Upper lobe of left lung (tissue), 6 donors: ENCODE measurements at regions not wholly inside any gene's neighbourhood (a gene's known extent, or its start where the extent isn't known, plus 50 kb on each side); places are given as distances from the start of the nearest gene placed in this dataset.
A peak's percentile ranks its signal among the peaks of the same experiment; 100 is the strongest.

Source experiments
- ATAC-seq, 2 donors: fragments of 200-7000 bp; cut with Tn5 transposase; one replicate each; pipeline ENCODE4 v1.9.1; 2022; ENCODE audit warnings: mild to moderate bottlenecking in 2 of 2, moderate library complexity in 2 of 2; ENCODE audit not compliant: low FRiP score in 2 of 2
- DNase-seq, 2 donors: peaks; one replicate each; pipeline ENCODE4 v3.0.0-alpha.2; 2019 to 2020
- H3K27ac ChIP-seq, 4 donors: fragments of 200-600 bp; sonication (generic); one replicate each; pipeline ENCODE4 v1.5.1; 2016 to 2019
- H3K27me3 ChIP-seq, 4 donors: fragments of 200-600 bp; sonication (generic); one replicate each; pipeline ENCODE4 v1.5.1; 2017 to 2019
- H3K36me3 ChIP-seq, 4 donors: fragments of 200-600 bp; sonication (generic); one replicate each; pipeline ENCODE4 v1.5.1; 2016 to 2019
- H3K4me1 ChIP-seq, 4 donors: fragments of 200-600 bp; sonication (generic); one replicate each; pipeline ENCODE4 v1.5.1; 2018 to 2019
- H3K4me3 ChIP-seq, 4 donors: fragments of 200-600 bp; sonication (generic); one replicate each; pipeline ENCODE4 v1.5.1; 2017 to 2019; ENCODE audit warnings: mild to moderate bottlenecking in 2 of 4, moderate library complexity in 1 of 4
- H3K9me3 ChIP-seq, 4 donors: fragments of 200-600 bp; sonication (generic); one replicate each; pipeline ENCODE4 v1.5.1; 2018 to 2019
- EP300 ChIP-seq, 4 donors: sonication (generic); formaldehyde crosslinking; IDR thresholded peaks; one replicate each; pipeline ENCODE4 v1.5.1; 2017; ENCODE audit warnings: antibody characterized with exemption in 4 of 4, control low read depth in 2 of 4
- POLR2A ChIP-seq, 4 donors: fragments of 450-650 bp; IDR thresholded peaks; one replicate each; pipeline ENCODE4 v1.5.1; 2016 to 2017; ENCODE audit warnings: antibody characterized with exemption in 4 of 4, mild to moderate bottlenecking in 2 of 4
- POLR2AphosphoS5 ChIP-seq, 2 donors: sonication (generic); formaldehyde crosslinking; IDR thresholded peaks; one replicate each; pipeline ENCODE4 v1.5.1; 2017; ENCODE audit warnings: antibody characterized with exemption in 2 of 2
- WGBS, 2 donors: methylation state at CpG; one replicate each; pipeline ENCODE4 v1.1.5; 2017 to 2018; 5-methylcytosine and 5-hydroxymethylcytosine counted together
- TF ChIP-seq, protein P1 (sequence below), 6 experiments: fragments of 450-650 bp in 4 of 6; fragments of 200-600 bp in 2 of 6; sonication (generic) in 2 of 6; IDR thresholded peaks; one replicate each; pipeline ENCODE4 v1.5.1; 2016 to 2019; ENCODE audit warnings: antibody characterized with exemption in 6 of 6
- donor health status: DM: no; HTN: no; CAD: no; lungs with moderate emphysema.
- donor health status: DM: no; HTN: yes; CAD: no; lungs with severe emphysema.

DNA sequence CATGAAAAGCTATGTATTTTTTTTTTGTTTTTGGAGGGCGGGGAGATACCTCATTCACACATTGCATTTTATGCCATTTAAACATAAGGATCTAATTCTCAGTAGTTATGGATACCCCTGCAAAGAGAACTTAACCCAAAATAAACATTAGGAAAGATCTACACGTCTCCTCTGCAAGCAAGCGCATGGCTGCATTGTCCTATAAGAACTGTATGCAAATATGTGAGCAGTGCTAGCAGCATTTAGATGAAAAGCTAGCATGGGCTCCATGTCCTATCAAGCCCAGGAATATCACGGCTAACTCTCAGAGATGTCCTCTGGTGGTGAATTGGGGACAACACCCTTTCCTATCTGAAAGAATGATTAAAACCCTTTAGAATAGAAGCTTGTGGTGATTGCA, 292.8 kb downstream of the MEX3B start:
- TF ChIP-seq, protein P1, sequence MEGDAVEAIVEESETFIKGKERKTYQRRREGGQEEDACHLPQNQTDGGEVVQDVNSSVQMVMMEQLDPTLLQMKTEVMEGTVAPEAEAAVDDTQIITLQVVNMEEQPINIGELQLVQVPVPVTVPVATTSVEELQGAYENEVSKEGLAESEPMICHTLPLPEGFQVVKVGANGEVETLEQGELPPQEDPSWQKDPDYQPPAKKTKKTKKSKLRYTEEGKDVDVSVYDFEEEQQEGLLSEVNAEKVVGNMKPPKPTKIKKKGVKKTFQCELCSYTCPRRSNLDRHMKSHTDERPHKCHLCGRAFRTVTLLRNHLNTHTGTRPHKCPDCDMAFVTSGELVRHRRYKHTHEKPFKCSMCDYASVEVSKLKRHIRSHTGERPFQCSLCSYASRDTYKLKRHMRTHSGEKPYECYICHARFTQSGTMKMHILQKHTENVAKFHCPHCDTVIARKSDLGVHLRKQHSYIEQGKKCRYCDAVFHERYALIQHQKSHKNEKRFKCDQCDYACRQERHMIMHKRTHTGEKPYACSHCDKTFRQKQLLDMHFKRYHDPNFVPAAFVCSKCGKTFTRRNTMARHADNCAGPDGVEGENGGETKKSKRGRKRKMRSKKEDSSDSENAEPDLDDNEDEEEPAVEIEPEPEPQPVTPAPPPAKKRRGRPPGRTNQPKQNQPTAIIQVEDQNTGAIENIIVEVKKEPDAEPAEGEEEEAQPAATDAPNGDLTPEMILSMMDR (IDR thresholded peaks at IDR 0.05), result no peak
- TF ChIP-seq EP300 (IDR thresholded peaks at IDR 0.05) (no peak), POLR2AphosphoS5 (IDR thresholded peaks at IDR 0.05) (no peak), POLR2A (IDR thresholded peaks at IDR 0.05) (no peak)
- H3K27me3 ChIP-seq, result no peaks in the 10 kb centered on the region
- H3K4me1 ChIP-seq, result peaks cover 0 to 9% (median 4%) of the 10 kb centered on the region in 4 donors
- DNase-seq (no peak), ATAC-seq (no peak)
- H3K4me3 ChIP-seq, result no peak overlapping the region
- H3K27ac ChIP-seq, result no peak overlapping the region
- 45 to 60% methylated on average over 4 of the region's 4 CpGs for WGBS, 2 donors
- H3K36me3 ChIP-seq, result no peaks in the 10 kb centered on the region
- no peaks in the 10 kb centered on the region for H3K9me3 ChIP-seq

DNA sequence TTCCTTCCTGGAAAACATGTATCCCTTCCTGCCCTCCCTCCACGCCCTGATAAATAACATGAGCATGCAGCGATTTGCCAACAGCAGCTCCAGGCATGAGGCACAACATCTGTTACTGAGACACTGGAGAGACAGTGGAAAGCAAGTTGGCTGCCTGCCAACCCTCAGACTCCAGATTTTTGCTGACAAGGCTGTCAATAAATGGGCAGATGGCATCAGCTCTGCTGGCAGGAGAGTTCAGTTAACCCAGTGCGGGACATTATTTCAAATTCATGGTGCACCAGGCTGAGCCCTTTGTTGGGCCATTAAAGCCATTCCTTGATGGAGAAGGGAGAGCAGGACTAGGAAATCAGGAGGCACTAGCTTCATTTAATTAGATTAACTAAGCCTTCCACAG, 293.3 kb downstream of the MEX3B start:
- ATAC-seq (peak in 1 of 2 donors; percentile 54), DNase-seq (no peak)
- WGBS, 2 donors, result 18 to 32% methylated on average over 3 of the region's 3 CpGs
- no peaks in the 10 kb centered on the region for H3K36me3 ChIP-seq
- H3K9me3 ChIP-seq, result no peaks in the 10 kb centered on the region
- TF ChIP-seq EP300 (IDR thresholded peaks at IDR 0.05) (no peak), POLR2A (IDR thresholded peaks at IDR 0.05) (no peak), POLR2AphosphoS5 (IDR thresholded peaks at IDR 0.05) (no peak)
- TF ChIP-seq, protein P1 (IDR thresholded peaks at IDR 0.05), result no peak
- peaks cover 0 to 9% (median 4%) of the 10 kb centered on the region in 4 donors for H3K4me1 ChIP-seq
- no peak overlapping the region for H3K4me3 ChIP-seq
- no peak overlapping the region for H3K27ac ChIP-seq
- H3K27me3 ChIP-seq, result no peaks in the 10 kb centered on the region

DNA sequence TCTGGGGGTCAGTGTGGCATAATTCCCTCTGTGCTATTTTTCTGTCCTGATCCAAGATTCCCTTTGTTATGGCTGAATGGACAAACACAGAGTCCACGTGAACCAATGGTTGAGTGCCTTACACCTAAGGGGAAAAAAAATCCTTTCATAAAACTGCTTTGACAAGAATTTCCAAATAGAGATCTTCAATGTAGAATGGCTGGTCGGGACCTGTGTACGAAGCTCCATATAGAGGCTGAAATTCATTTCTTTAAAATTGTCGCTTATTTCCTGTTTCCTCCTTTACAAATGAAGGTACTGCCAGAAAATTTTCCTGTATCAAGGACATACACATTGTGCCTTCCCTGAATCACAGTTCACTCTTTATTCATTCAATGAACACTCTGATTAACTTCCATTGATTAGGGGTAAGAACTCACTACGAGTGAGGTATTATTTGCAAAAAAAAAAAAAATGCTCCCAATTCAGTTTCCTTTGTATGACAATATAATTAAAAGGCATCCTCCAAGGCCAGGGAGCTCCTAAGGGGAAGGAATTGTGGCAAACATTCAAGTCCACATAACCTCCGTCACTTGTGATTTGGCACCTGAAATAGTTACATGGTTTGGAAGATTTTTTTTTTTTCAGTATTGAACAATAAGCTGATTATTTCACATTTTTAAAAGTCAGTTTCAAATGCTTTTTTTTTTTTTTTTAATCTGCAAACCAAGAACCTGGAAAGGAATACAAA, 293.8 kb downstream of the MEX3B start:
- ATAC-seq, result no peak
- Histone ChIP-seq H3K27ac (no peak overlapping the region), H3K9me3 (no peaks in the 10 kb centered on the region), H3K4me3 (no peak overlapping the region), H3K4me1 (peaks cover 0 to 9% (median 4%) of the 10 kb centered on the region in 4 donors), H3K36me3 (no peaks in the 10 kb centered on the region), H3K27me3 (no peaks in the 10 kb centered on the region)
- 34 to 59% methylated on average over 6 of the region's 6 CpGs for WGBS, 2 donors
- TF ChIP-seq EP300 (IDR thresholded peaks at IDR 0.05) (no peak), POLR2AphosphoS5 (IDR thresholded peaks at IDR 0.05) (no peak), POLR2A (IDR thresholded peaks at IDR 0.05) (no peak)
- TF ChIP-seq, protein P1 (IDR thresholded peaks at IDR 0.05), result no peak
- no peak for DNase-seq

DNA sequence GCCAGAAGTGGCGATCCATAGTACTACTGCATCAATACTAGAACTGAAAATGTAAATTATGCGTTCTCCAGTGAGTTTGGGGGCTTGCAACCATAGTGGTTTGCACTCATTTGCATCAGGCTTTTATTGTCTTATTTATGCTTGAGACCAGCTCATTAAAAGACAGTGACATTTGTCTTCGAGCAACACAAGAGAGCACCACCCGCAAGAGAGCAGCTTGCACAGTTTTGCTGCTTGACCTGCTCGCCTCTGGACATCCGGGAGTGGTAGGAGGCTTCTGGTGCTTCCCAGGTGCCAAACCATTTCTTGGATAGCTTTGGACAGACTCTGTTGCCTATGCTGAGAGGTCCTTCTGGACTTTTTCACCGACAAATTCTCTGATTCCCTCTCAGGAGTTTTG, 294.6 kb downstream of the MEX3B start:
- 75 to 80% methylated on average over 7 of the region's 7 CpGs for WGBS, 2 donors
- Histone ChIP-seq H3K36me3 (no peaks in the 10 kb centered on the region), H3K4me1 (peaks cover 0 to 9% (median 4%) of the 10 kb centered on the region in 4 donors), H3K27ac (no peak overlapping the region), H3K4me3 (no peak overlapping the region), H3K9me3 (no peaks in the 10 kb centered on the region), H3K27me3 (no peaks in the 10 kb centered on the region)
- DNase-seq, result no peak
- ATAC-seq, result no peak
- TF ChIP-seq EP300 (IDR thresholded peaks at IDR 0.05), result no peak
- TF ChIP-seq, protein P1 (IDR thresholded peaks at IDR 0.05), result no peak
- TF ChIP-seq POLR2AphosphoS5 (IDR thresholded peaks at IDR 0.05), result no peak
- no peak for TF ChIP-seq POLR2A (IDR thresholded peaks at IDR 0.05)
